ENCODE measurements at regions not wholly inside any gene's neighbourhood (a gene's known extent, or its start where the extent isn't known, plus 50 kb on each side); places are given as distances from the start of the nearest gene placed in this dataset.

- H3K27ac ChIP-seq (ENCODE audit: low read depth, low read length) = no peak overlapping the region
- H3K9me3 ChIP-seq (ENCODE audit: control insufficient read depth in 3 of 3, low read length in 3 of 3) = no peaks in the 10 kb centered on the region
These were observed 693.7 kb downstream of the UQCRFS1 start for GRCh38 chr19:28519218-28519779.

DNA sequence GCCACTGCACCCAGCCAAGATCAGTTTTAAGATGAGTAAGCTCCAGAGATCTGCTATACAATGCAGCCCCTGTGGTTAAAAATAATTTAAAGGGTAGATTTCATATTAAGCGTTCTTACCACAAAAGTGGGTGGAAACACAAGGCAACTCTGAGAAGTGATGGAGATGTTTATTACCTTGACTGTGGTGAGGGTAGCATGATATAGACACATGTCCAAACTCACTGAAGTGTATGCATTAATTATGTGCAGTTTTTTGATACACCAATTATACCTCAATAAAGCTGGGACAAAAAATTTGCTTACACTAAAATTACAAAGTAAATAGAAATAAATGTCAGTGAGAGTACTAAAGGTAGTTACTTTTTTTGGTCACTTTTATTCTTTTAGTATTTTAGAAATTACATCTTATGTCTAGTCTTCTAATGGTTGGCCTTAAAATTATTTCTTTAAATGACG, 696.5 kb downstream of the UQCRFS1 start:
- Histone ChIP-seq H3K9me3 (ENCODE audit: control insufficient read depth in 3 of 3, low read length in 3 of 3) (no peaks in the 10 kb centered on the region), H3K4me3 (ENCODE audit: low read length in 3 of 3) (no peak overlapping the region), H3K27ac (ENCODE audit: low read depth, low read length) (peak overlapping the region; percentile 60), H3K9ac (ENCODE audit: low read depth in 1 of 3, low read length in 3 of 3) (no peak overlapping the region), H3K4me1 (ENCODE audit: control insufficient read depth in 3 of 3, insufficient read depth in 3 of 3, low read length in 3 of 3) (peaks cover 37 to 46% (median 44%) of the 10 kb centered on the region in 3 donors), H3K36me3 (ENCODE audit: control insufficient read depth in 3 of 3, insufficient read depth in 3 of 3, low read length in 3 of 3) (peaks cover 0 to 5% (median 4%) of the 10 kb centered on the region in 3 donors), H3K27me3 (ENCODE audit: control insufficient read depth in 3 of 3, insufficient read depth in 3 of 3, low read length in 3 of 3) (no peaks in the 10 kb centered on the region)

More at GRCh38 chr19:28519218-28519779, 693.7 kb downstream of the UQCRFS1 start:
- Histone ChIP-seq H3K4me3 (ENCODE audit: low read length in 3 of 3) (no peak overlapping the region), H3K4me1 (ENCODE audit: control insufficient read depth in 3 of 3, insufficient read depth in 3 of 3, low read length in 3 of 3) (peaks cover 37 to 52% (median 48%) of the 10 kb centered on the region in 3 donors), H3K36me3 (ENCODE audit: control insufficient read depth in 3 of 3, insufficient read depth in 3 of 3, low read length in 3 of 3) (no peaks in the 10 kb centered on the region), H3K27me3 (ENCODE audit: control insufficient read depth in 3 of 3, insufficient read depth in 3 of 3, low read length in 3 of 3) (no peaks in the 10 kb centered on the region), H3K9ac (ENCODE audit: low read depth in 1 of 3, low read length in 3 of 3) (peak overlapping the region in 1 of 3 donors; percentile 25)

DNA sequence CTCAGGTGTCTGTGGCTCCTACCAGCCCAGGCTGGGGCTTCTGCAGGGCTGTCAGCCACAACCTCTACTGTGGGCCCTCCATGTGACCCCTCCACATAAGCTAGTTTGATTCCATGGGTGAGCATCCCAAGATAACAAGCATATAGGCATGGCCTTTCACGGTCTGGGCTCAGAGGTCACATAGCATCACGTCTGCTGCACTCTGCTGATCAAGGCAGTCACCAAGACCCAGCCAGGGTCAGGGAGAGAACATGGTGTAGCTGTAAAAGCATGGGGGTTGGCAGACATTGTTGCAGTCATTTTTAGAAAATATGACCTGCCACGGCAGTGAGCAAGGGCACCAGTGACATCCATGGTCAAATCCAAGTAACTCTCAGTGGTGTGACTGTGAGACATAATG, 698.8 kb downstream of the UQCRFS1 start:
- H3K4me1 ChIP-seq (ENCODE audit: control insufficient read depth in 3 of 3, insufficient read depth in 3 of 3, low read length in 3 of 3) = peaks cover 22 to 32% (median 29%) of the 10 kb centered on the region in 3 donors
- H3K9ac ChIP-seq (ENCODE audit: low read depth in 1 of 3, low read length in 3 of 3) = peak overlapping the region in 2 of 3 donors; percentile 51 to 67
- no peaks in the 10 kb centered on the region for H3K27me3 ChIP-seq (ENCODE audit: control insufficient read depth in 3 of 3, insufficient read depth in 3 of 3, low read length in 3 of 3)
- peaks cover 0 to 5% (median 4%) of the 10 kb centered on the region in 3 donors for H3K36me3 ChIP-seq (ENCODE audit: control insufficient read depth in 3 of 3, insufficient read depth in 3 of 3, low read length in 3 of 3)
- peak overlapping the region in 1 of 3 donors; percentile 30 for H3K4me3 ChIP-seq (ENCODE audit: low read length in 3 of 3)
- peak overlapping the region; percentile 62 for H3K27ac ChIP-seq (ENCODE audit: low read depth, low read length)
- no peaks in the 10 kb centered on the region for H3K9me3 ChIP-seq (ENCODE audit: control insufficient read depth in 3 of 3, low read length in 3 of 3)

DNA sequence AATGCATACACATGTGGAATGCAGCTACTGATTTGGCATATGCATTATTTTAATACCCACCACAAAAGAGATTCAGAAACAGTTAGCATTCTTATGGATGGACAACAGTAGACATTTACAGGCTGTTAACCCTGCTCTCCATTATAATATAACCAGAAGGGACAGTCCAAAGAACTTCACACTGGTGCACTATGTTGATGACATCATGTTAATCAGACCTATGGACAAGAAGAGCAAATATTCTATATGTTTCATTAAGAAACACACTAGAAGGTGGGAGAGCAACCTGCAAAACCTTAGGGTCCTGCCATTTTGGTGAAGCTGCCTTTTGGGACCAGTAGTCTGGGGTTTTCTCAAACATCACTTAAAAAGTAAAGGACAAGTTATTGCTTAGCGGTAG, 701.3 kb downstream of the UQCRFS1 start:
- peaks cover 27 to 40% (median 29%) of the 10 kb centered on the region in 3 donors for H3K4me1 ChIP-seq (ENCODE audit: control insufficient read depth in 3 of 3, insufficient read depth in 3 of 3, low read length in 3 of 3)
- peaks cover 0 to 5% (median 4%) of the 10 kb centered on the region in 3 donors for H3K36me3 ChIP-seq (ENCODE audit: control insufficient read depth in 3 of 3, insufficient read depth in 3 of 3, low read length in 3 of 3)
- H3K4me3 ChIP-seq (ENCODE audit: low read length in 3 of 3) = peak overlapping the region in 2 of 3 donors; percentile 51 to 76
- no peaks in the 10 kb centered on the region for H3K9me3 ChIP-seq (ENCODE audit: control insufficient read depth in 3 of 3, low read length in 3 of 3)
- H3K27me3 ChIP-seq (ENCODE audit: control insufficient read depth in 3 of 3, insufficient read depth in 3 of 3, low read length in 3 of 3) = no peaks in the 10 kb centered on the region
- no peak overlapping the region for H3K9ac ChIP-seq (ENCODE audit: low read depth in 1 of 3, low read length in 3 of 3)
- H3K27ac ChIP-seq (ENCODE audit: low read depth, low read length) = no peak overlapping the region

- Histone ChIP-seq H3K4me1 (ENCODE audit: control insufficient read depth in 3 of 3, insufficient read depth in 3 of 3, low read length in 3 of 3) (peaks cover 25 to 34% (median 29%) of the 10 kb centered on the region in 3 donors), H3K36me3 (ENCODE audit: control insufficient read depth in 3 of 3, insufficient read depth in 3 of 3, low read length in 3 of 3) (peaks cover 0 to 5% (median 4%) of the 10 kb centered on the region in 3 donors), H3K27me3 (ENCODE audit: control insufficient read depth in 3 of 3, insufficient read depth in 3 of 3, low read length in 3 of 3) (no peaks in the 10 kb centered on the region), H3K9ac (ENCODE audit: low read depth in 1 of 3, low read length in 3 of 3) (peak overlapping the region; percentile 74 to 77 (median 76)), H3K27ac (ENCODE audit: low read depth, low read length) (peak overlapping the region; percentile 90), H3K4me3 (ENCODE audit: low read length in 3 of 3) (peak overlapping the region; percentile 66 to 76 (median 74)), H3K9me3 (ENCODE audit: control insufficient read depth in 3 of 3, low read length in 3 of 3) (no peaks in the 10 kb centered on the region)
These were observed 703.7 kb downstream of the UQCRFS1 start for GRCh38 chr19:28509079-28509895.

DNA sequence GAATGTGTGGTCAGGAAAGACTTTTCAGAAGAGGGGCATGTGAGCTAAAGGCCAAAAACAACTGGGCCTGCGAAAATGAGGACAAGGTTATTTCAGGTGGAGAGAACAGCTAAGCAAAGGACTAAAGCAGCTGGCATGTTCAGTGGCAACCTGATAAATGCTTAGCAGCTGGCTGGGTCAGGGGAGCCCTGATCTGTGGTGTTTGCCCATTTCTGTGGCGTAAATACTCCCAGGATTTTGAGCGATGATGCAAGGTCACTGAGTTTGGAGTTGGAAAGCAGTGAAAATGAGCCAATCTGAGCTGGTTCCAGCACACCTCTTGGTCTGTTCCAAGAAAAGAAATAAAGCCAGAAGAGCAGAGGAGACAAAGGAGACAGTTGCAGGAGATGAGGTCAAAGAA, 704.3 kb downstream of the UQCRFS1 start:
- H3K4me3 ChIP-seq (ENCODE audit: low read length in 3 of 3) = peak overlapping the region; percentile 66 to 76 (median 74)
- H3K9me3 ChIP-seq (ENCODE audit: control insufficient read depth in 3 of 3, low read length in 3 of 3) = no peaks in the 10 kb centered on the region
- H3K9ac ChIP-seq (ENCODE audit: low read depth in 1 of 3, low read length in 3 of 3) = peak overlapping the region; percentile 74 to 77 (median 76)
- H3K4me1 ChIP-seq (ENCODE audit: control insufficient read depth in 3 of 3, insufficient read depth in 3 of 3, low read length in 3 of 3) = peaks cover 20 to 30% (median 23%) of the 10 kb centered on the region in 3 donors
- H3K36me3 ChIP-seq (ENCODE audit: control insufficient read depth in 3 of 3, insufficient read depth in 3 of 3, low read length in 3 of 3) = peaks cover 0 to 5% (median 4%) of the 10 kb centered on the region in 3 donors
- no peaks in the 10 kb centered on the region for H3K27me3 ChIP-seq (ENCODE audit: control insufficient read depth in 3 of 3, insufficient read depth in 3 of 3, low read length in 3 of 3)
- H3K27ac ChIP-seq (ENCODE audit: low read depth, low read length) = peak overlapping the region; percentile 90

- H3K9me3 ChIP-seq (ENCODE audit: control insufficient read depth in 3 of 3, low read length in 3 of 3) = no peaks in the 10 kb centered on the region
- H3K9ac ChIP-seq (ENCODE audit: low read depth in 1 of 3, low read length in 3 of 3) = no peak overlapping the region
- peaks cover 7 to 20% (median 10%) of the 10 kb centered on the region in 3 donors for H3K4me1 ChIP-seq (ENCODE audit: control insufficient read depth in 3 of 3, insufficient read depth in 3 of 3, low read length in 3 of 3)
These were observed 707.0 kb downstream of the UQCRFS1 start for GRCh38 chr19:28505933-28506332.

DNA sequence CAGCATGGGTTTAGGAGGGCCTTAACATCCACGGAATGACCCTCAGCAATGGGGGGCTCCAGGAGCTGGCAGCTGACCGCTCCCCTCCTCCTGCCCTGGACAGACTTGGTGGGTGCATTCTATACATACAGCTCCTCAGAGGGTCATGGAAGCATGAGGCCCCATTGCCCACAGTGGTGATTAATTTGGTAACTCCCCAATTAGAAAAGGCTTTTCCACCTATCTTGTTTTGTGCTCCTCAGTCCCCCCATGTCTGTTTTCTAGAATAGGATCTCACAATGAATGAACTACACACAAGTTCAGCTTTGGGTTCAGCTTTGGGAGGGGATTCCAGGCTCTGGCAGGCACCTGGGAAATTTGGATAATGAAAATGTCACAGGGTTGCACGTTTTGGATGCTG, 707.8 kb downstream of the UQCRFS1 start:
- no peak overlapping the region for H3K4me3 ChIP-seq (ENCODE audit: low read length in 3 of 3)
- H3K9me3 ChIP-seq (ENCODE audit: control insufficient read depth in 3 of 3, low read length in 3 of 3) = no peaks in the 10 kb centered on the region
- H3K4me1 ChIP-seq (ENCODE audit: control insufficient read depth in 3 of 3, insufficient read depth in 3 of 3, low read length in 3 of 3) = peaks cover 7 to 19% (median 10%) of the 10 kb centered on the region in 3 donors

More at GRCh38 chr19:28505933-28506332, 707.0 kb downstream of the UQCRFS1 start:
- Histone ChIP-seq H3K36me3 (ENCODE audit: control insufficient read depth in 3 of 3, insufficient read depth in 3 of 3, low read length in 3 of 3) (no peaks in the 10 kb centered on the region), H3K27ac (ENCODE audit: low read depth, low read length) (no peak overlapping the region), H3K27me3 (ENCODE audit: control insufficient read depth in 3 of 3, insufficient read depth in 3 of 3, low read length in 3 of 3) (no peaks in the 10 kb centered on the region), H3K4me3 (ENCODE audit: low read length in 3 of 3) (no peak overlapping the region)

GRCh38 chr19:28504727-28505126, 708.2 kb downstream of the UQCRFS1 start:
- no peak overlapping the region for H3K4me3 ChIP-seq (ENCODE audit: low read length in 3 of 3)
- H3K4me1 ChIP-seq (ENCODE audit: control insufficient read depth in 3 of 3, insufficient read depth in 3 of 3, low read length in 3 of 3) = peaks cover 7 to 14% (median 10%) of the 10 kb centered on the region in 3 donors
- H3K36me3 ChIP-seq (ENCODE audit: control insufficient read depth in 3 of 3, insufficient read depth in 3 of 3, low read length in 3 of 3) = no peaks in the 10 kb centered on the region
- H3K27me3 ChIP-seq (ENCODE audit: control insufficient read depth in 3 of 3, insufficient read depth in 3 of 3, low read length in 3 of 3) = no peaks in the 10 kb centered on the region
- H3K9ac ChIP-seq (ENCODE audit: low read depth in 1 of 3, low read length in 3 of 3) = no peak overlapping the region
- no peak overlapping the region for H3K27ac ChIP-seq (ENCODE audit: low read depth, low read length)
- H3K9me3 ChIP-seq (ENCODE audit: control insufficient read depth in 3 of 3, low read length in 3 of 3) = no peaks in the 10 kb centered on the region

More for the DNA sequence above, 707.8 kb downstream of the UQCRFS1 start:
- H3K9ac ChIP-seq (ENCODE audit: low read depth in 1 of 3, low read length in 3 of 3) = no peak overlapping the region
- no peaks in the 10 kb centered on the region for H3K36me3 ChIP-seq (ENCODE audit: control insufficient read depth in 3 of 3, insufficient read depth in 3 of 3, low read length in 3 of 3)
- no peaks in the 10 kb centered on the region for H3K27me3 ChIP-seq (ENCODE audit: control insufficient read depth in 3 of 3, insufficient read depth in 3 of 3, low read length in 3 of 3)
- no peak overlapping the region for H3K27ac ChIP-seq (ENCODE audit: low read depth, low read length)

- peaks cover 7 to 14% (median 8%) of the 10 kb centered on the region in 3 donors for H3K4me1 ChIP-seq (ENCODE audit: control insufficient read depth in 3 of 3, insufficient read depth in 3 of 3, low read length in 3 of 3)
- H3K4me3 ChIP-seq (ENCODE audit: low read length in 3 of 3) = no peak overlapping the region
- no peaks in the 10 kb centered on the region for H3K27me3 ChIP-seq (ENCODE audit: control insufficient read depth in 3 of 3, insufficient read depth in 3 of 3, low read length in 3 of 3)
- H3K9ac ChIP-seq (ENCODE audit: low read depth in 1 of 3, low read length in 3 of 3) = no peak overlapping the region
- H3K36me3 ChIP-seq (ENCODE audit: control insufficient read depth in 3 of 3, insufficient read depth in 3 of 3, low read length in 3 of 3) = no peaks in the 10 kb centered on the region
- no peaks in the 10 kb centered on the region for H3K9me3 ChIP-seq (ENCODE audit: control insufficient read depth in 3 of 3, low read length in 3 of 3)
- H3K27ac ChIP-seq (ENCODE audit: low read depth, low read length) = no peak overlapping the region
These were observed 708.8 kb downstream of the UQCRFS1 start for GRCh38 chr19:28504139-28504538.
